Spleen (tissue), 11 donors: ENCODE measurements at regions not wholly inside any gene's neighbourhood (a gene's known extent, or its start where the extent isn't known, plus 50 kb on each side); places are given as distances from the start of the nearest gene placed in this dataset.

Source experiments
- DNase-seq: peaks from one replicate; pipeline ENCODE4 v3.0.0-alpha.2; 2020
- H3K27ac ChIP-seq, 8 donors: fragments of 200-600 bp; sonication (generic) in 7 of 8; 1 replicate in 4 of 8; 2 replicates in 4 of 8; pipeline versions ENCODE4 v1.5.0 to v1.8.0; 2016 to 2021; ENCODE audit warnings: inconsistent platforms in 4 of 8, mild to moderate bottlenecking in 4 of 8, moderate library complexity in 1 of 8
- H3K27me3 ChIP-seq, 7 donors: fragments of 200-600 bp; sonication (generic) in 6 of 7; replicated peaks in 1 of 7; 1 replicate in 4 of 7; 2 replicates in 3 of 7; pipeline versions ENCODE4 v1.5.0 to v1.8.0; 2016 to 2021; ENCODE audit warnings: inconsistent platforms in 3 of 7, mild to moderate bottlenecking in 1 of 7
- H3K36me3 ChIP-seq, 6 donors: fragments of 200-600 bp; sonication (generic) in 5 of 6; 1 replicate in 4 of 6; 2 replicates in 2 of 6; pipeline versions ENCODE4 v1.5.0 to v1.8.0; 2016 to 2021; ENCODE audit warnings: inconsistent platforms in 2 of 6
- H3K4me1 ChIP-seq, 6 donors: fragments of 200-600 bp; sonication (generic) in 5 of 6; 1 replicate in 3 of 6; 2 replicates in 3 of 6; pipeline versions ENCODE4 v1.5.0 to v1.8.0; 2016 to 2021; ENCODE audit warnings: inconsistent platforms in 3 of 6
- H3K4me3 ChIP-seq, 8 donors: fragments of 200-600 bp; sonication (generic) in 7 of 8; 1 replicate in 4 of 8; 2 replicates in 4 of 8; pipeline versions ENCODE4 v1.5.0 to v1.8.0; 2016 to 2021; ENCODE audit warnings: inconsistent platforms in 4 of 8, mild to moderate bottlenecking in 4 of 8, moderate library complexity in 2 of 8
- H3K9me3 ChIP-seq, 8 donors: fragments of 200-600 bp; sonication (generic) in 7 of 8; 1 replicate in 4 of 8; 2 replicates in 4 of 8; pipeline versions ENCODE4 v1.5.0 to v1.8.0; 2016 to 2021; ENCODE audit warnings: inconsistent platforms in 4 of 8
- CTCF ChIP-seq, 11 experiments: fragments of 200-600 bp in 7 of 11; fragments of 450-650 bp in 4 of 11; sonication (generic) in 4 of 11; IDR thresholded peaks in 8 of 11; conservative IDR thresholded peaks in 3 of 11; 1 replicate in 7 of 11; 2 replicates in 4 of 11; pipeline versions ENCODE4 v1.4.0 to v1.8.0; 2016 to 2021; ENCODE audit warnings: antibody characterized with exemption in 11 of 11, inconsistent platforms in 4 of 11, mild to moderate bottlenecking in 1 of 11
- POLR2A ChIP-seq, 3 donors: fragments of 450-650 bp; IDR thresholded peaks; one replicate each; pipeline ENCODE4 v1.5.1; 2017; ENCODE audit warnings: antibody characterized with exemption in 3 of 3, mild to moderate bottlenecking in 1 of 3
- POLR2AphosphoS5 ChIP-seq, 3 donors: sonication (generic); formaldehyde crosslinking; IDR thresholded peaks; one replicate each; pipeline ENCODE4 v1.5.1; 2017; ENCODE audit warnings: antibody characterized with exemption in 3 of 3
- WGBS, 5 donors: extraction: QIAGEN DNeasy Blood & Tissue Kit in 3 of 5; methylation state at CpG; one replicate each; pipeline versions ENCODE4 v1.1.5 to v1.1.7; 2013 to 2018; 5-methylcytosine and 5-hydroxymethylcytosine counted together
- intact Hi-C: fragments of 100-400 bp; cut with DNase I; formaldehyde crosslinking; loops from one replicate; pipeline ENCODE4 v1.15.0; 2023; ENCODE audit warnings: low total_unique reads
- donor health status: healthy with polysubstance abuse.
- donor health status: DM: no; HTN: no; CAD: no; lungs with moderate emphysema.
- donor health status: DM: no; HTN: no; CAD: no.
- donor health status: Bipolar disorder and iron deficiency.
- donor health status: healthy.
- donor health status: DM: no; HTN: no; CAD: no.
- donor health status: DM: yes; HTN: yes; CAD: no.

- H3K27me3 ChIP-seq: no peaks in the 10 kb centered on the region
- DNase-seq: no peak
Measured at GRCh38 chr2:216920143-216920876, 60.4 kb upstream of the TNP1 start.

DNA sequence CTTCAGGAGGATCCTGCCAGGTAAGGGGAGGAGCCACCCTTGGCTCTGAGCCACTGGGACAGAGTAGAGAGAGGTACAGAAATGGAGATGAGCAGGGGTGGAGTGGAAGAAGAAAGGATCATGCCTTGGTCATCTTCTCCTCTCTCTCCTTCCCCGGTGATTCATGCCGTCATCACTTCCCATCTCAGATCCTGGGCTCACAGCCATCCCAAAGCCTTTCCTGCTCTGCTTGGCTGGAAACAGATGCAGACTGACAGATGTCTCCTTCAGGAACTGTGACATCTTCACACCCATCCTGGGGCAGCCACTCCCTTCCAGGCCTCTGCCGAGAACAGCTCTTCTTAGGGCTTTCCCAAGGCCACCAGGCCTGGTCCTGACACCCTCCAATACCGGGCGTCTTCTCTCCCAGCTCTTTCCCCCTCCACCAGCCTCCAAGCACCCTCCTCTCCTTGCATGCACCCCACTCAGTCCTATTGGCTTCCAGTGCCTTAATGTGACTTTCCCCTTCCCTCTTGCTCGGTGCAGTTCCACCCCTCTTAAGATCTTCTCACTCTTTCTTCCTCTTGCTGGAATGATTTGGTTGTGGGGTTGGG is 58.3 kb upstream of the TNP1 start:
- TF ChIP-seq POLR2A (IDR thresholded peaks at IDR 0.05) (no peak), POLR2AphosphoS5 (IDR thresholded peaks at IDR 0.05) (no peak), CTCF (IDR thresholded peaks at IDR 0.05 in 8 of 11, conservative IDR thresholded peaks at IDR 0.05 in 3 of 11) (no peak)
- intact Hi-C loops: no loop called here
- no peaks in the 10 kb centered on the region for H3K9me3 ChIP-seq
- H3K4me3 ChIP-seq: no peak overlapping the region
- DNase-seq: no peak
- no peaks in the 10 kb centered on the region for H3K36me3 ChIP-seq
- H3K27ac ChIP-seq: no peak overlapping the region
- no peaks in the 10 kb centered on the region for H3K27me3 ChIP-seq
- WGBS, 5 donors: 64 to 80% (median 64%) methylated on average over 6 of the region's 6 CpGs
- peaks cover 0 to 6% (median 0%) of the 10 kb centered on the region in 6 donors for H3K4me1 ChIP-seq

More at GRCh38 chr2:216920143-216920876, 60.4 kb upstream of the TNP1 start:
- no peaks in the 10 kb centered on the region for H3K9me3 ChIP-seq
- no peak overlapping the region for H3K4me3 ChIP-seq
- H3K4me1 ChIP-seq: peaks cover 0 to 6% (median 0%) of the 10 kb centered on the region in 6 donors
- intact Hi-C loops: no loop called here
- no peaks in the 10 kb centered on the region for H3K36me3 ChIP-seq
- WGBS, 5 donors: 84 to 95% (median 91%) methylated on average over 7 to 8 of the region's 8 CpGs
- no peak for TF ChIP-seq POLR2AphosphoS5 (IDR thresholded peaks at IDR 0.05)
- TF ChIP-seq CTCF (IDR thresholded peaks at IDR 0.05 in 8 of 11, conservative IDR thresholded peaks at IDR 0.05 in 3 of 11): no peak
- no peak for TF ChIP-seq POLR2A (IDR thresholded peaks at IDR 0.05)
- H3K27ac ChIP-seq: no peak overlapping the region

DNA sequence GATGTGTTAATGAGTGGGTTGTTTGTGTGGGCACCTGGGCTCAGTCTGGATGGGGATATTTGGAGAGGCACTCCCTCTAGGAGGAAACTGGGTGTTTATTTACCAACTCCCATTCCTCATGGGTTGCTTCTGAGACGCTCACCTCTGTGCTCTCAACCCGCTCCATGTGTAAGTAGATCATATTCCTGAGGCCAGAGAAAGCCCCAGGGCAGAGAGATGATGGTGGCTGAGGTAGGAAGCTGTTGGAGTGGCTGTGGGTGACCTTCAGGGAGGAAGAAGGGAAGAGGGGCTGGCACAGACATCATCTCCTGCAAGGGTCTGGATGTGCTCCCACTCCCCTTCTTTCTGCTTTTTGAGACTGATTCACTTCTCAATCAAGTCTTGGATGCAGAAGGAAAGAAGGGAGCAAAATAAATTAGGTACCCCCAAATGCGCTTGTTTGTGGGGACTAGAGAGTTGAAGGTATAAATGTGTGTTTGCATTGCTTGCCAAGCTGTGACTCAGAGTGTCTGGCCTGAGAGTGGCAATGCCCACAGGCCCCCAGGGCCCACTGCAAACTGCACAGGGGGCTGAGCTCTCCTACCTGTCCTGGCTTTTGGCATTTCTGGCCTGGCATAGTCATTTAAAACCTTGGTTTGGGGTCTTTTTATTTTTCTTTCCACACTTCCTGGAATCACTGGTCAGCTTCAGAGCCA is 57.2 kb upstream of the TNP1 start:
- H3K9me3 ChIP-seq: no peaks in the 10 kb centered on the region
- WGBS, 5 donors: 88 to 97% (median 93%) methylated on average over 3 of the region's 3 CpGs
- H3K36me3 ChIP-seq: no peaks in the 10 kb centered on the region
- H3K27me3 ChIP-seq: no peaks in the 10 kb centered on the region
- no peak overlapping the region for H3K4me3 ChIP-seq
- DNase-seq: no peak
- peaks cover 0 to 6% (median 0%) of the 10 kb centered on the region in 6 donors for H3K4me1 ChIP-seq
- TF ChIP-seq POLR2AphosphoS5 (IDR thresholded peaks at IDR 0.05) (no peak), POLR2A (IDR thresholded peaks at IDR 0.05) (no peak)
- H3K27ac ChIP-seq: no peak overlapping the region
- intact Hi-C loops: no loop called here

DNA sequence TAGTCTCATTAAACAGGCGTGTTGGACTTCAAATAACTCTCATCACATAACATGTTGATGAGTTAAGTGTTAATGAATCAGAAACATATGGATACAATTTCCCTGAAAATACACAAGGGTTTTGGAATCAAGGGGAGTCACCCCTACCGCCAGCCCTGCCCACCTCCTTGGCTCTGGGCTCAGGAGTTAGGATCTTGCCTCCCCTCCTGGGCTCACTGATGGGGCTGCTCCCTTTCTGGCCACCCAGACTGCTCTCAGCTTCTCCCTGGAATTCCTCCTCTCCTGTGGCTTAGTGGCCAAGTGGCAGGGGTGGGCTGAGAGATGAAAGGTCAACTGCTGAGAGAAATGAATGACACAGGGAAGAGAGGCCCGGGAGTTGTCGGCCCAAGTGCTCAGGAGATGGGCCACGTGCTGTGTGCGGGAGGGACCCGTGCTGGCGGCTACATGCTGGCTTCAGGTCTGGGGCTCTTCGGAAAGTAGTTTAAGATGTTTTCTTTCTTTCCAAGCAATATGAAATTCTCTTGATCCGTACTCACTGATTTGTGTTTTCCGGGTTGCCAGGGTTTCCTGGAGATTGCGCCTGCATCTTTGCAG is 55.8 kb upstream of the TNP1 start:
- no peak for DNase-seq
- H3K4me3 ChIP-seq: no peak overlapping the region
- H3K36me3 ChIP-seq: no peaks in the 10 kb centered on the region
- H3K4me1 ChIP-seq: peaks cover 0 to 6% (median 0%) of the 10 kb centered on the region in 6 donors
- no peak overlapping the region for H3K27ac ChIP-seq
- TF ChIP-seq POLR2A (IDR thresholded peaks at IDR 0.05) (no peak), POLR2AphosphoS5 (IDR thresholded peaks at IDR 0.05) (no peak), CTCF (IDR thresholded peaks at IDR 0.05 in 8 of 11, conservative IDR thresholded peaks at IDR 0.05 in 3 of 11) (no peak)
- H3K27me3 ChIP-seq: no peaks in the 10 kb centered on the region
- 83 to 93% (median 90%) methylated on average over 12 of the region's 12 CpGs for WGBS, 5 donors
- H3K9me3 ChIP-seq: no peaks in the 10 kb centered on the region
- intact Hi-C loops: no loop called here
